ELR (cell line): ENCODE measurements at regions not wholly inside any gene's neighbourhood (a gene's known extent, or its start where the extent isn't known, plus 50 kb on each side); places are given as distances from the start of the nearest gene placed in this dataset.
A peak's percentile ranks its signal among the peaks of the same experiment; 100 is the strongest.
"Not testable (repeated sequence)": the region's sequence is repeated elsewhere in the genome, so short reads cannot be mapped to it uniquely, and the experiment has no call there.

Experiments used
- DNase-seq: peaks from one replicate; pipeline ENCODE4 v3.0.0-alpha.2; 2015; ENCODE audit warnings: low read depth

GRCh38 chr1:58251430-58252073, 295.0 kb downstream of the OMA1 start:
- DNase-seq = peak; percentile 35

- DNase-seq = no peak
These were observed 296.0 kb downstream of the OMA1 start for GRCh38 chr1:58250587-58250948.

GRCh38 chr1:58249737-58250586, 296.6 kb downstream of the OMA1 start:
- peak; percentile 43 for DNase-seq

GRCh38 chr1:58249388-58249736, 297.2 kb downstream of the OMA1 start:
- DNase-seq = no peak

GRCh38 chr1:58248791-58249190, 297.7 kb downstream of the OMA1 start:
- no peak for DNase-seq

- DNase-seq = no peak
These were observed 298.5 kb downstream of the OMA1 start for GRCh38 chr1:58248072-58248471.

GRCh38 chr1:58246549-58246948, 300.0 kb downstream of the OMA1 start:
- no peak for DNase-seq

GRCh38 chr1:58244872-58245271, 301.7 kb downstream of the OMA1 start:
- DNase-seq = no peak

- no peak for DNase-seq
These were observed 307.7 kb downstream of the OMA1 start for GRCh38 chr1:58238846-58239245.

GRCh38 chr1:58233729-58234128, 312.8 kb downstream of the OMA1 start:
- DNase-seq = no peak

- no peak for DNase-seq
These were observed 315.3 kb downstream of the OMA1 start for GRCh38 chr1:58231204-58231603.

GRCh38 chr1:58227604-58228003, 318.9 kb downstream of the OMA1 start:
- DNase-seq = no peak

- DNase-seq = no peak
These were observed 323.0 kb downstream of the OMA1 start for GRCh38 chr1:58223522-58223921.

- DNase-seq = no peak
These were observed 325.6 kb downstream of the OMA1 start for GRCh38 chr1:58220836-58221472.

GRCh38 chr1:58216169-58216568, 330.4 kb downstream of the OMA1 start:
- not testable (repeated sequence) for DNase-seq

GRCh38 chr1:58214674-58215073, 331.9 kb downstream of the OMA1 start:
- DNase-seq = no peak

- DNase-seq = no peak
These were observed 334.7 kb downstream of the OMA1 start for GRCh38 chr1:58211869-58212268.

- DNase-seq = no peak
These were observed 337.0 kb downstream of the OMA1 start for GRCh38 chr1:58209575-58209974.

- DNase-seq = no peak
These were observed 339.8 kb downstream of the OMA1 start for GRCh38 chr1:58206749-58207148.

GRCh38 chr1:58204284-58204683, 342.2 kb downstream of the OMA1 start:
- DNase-seq = peak; percentile 7

GRCh38 chr1:58201492-58202106, 344.9 kb downstream of the OMA1 start:
- no peak for DNase-seq

GRCh38 chr1:58200437-58200836, 346.1 kb downstream of the OMA1 start:
- no peak for DNase-seq

- no peak for DNase-seq
These were observed 348.7 kb downstream of the OMA1 start for GRCh38 chr1:58197811-58198210.
